BLaER1 (cell line): ENCODE measurements at regions not wholly inside any gene's neighbourhood (a gene's known extent, or its start where the extent isn't known, plus 50 kb on each side); places are given as distances from the start of the nearest gene placed in this dataset.

ENCODE experiments used
- H3K27ac ChIP-seq: shearing (Covaris generic); formaldehyde crosslinking; 2 replicates; pipeline ENCODE4 v1.8.1; 2022
- H3K27me3 ChIP-seq: shearing (Covaris generic); formaldehyde crosslinking; 2 replicates; pipeline ENCODE4 v1.8.1; 2022
- H3K36me3 ChIP-seq: shearing (Covaris generic); formaldehyde crosslinking; 2 replicates; pipeline ENCODE4 v1.8.1; 2022
- H3K4me1 ChIP-seq: shearing (Covaris generic); formaldehyde crosslinking; 2 replicates; pipeline ENCODE4 v1.8.1; 2022
- H3K4me2 ChIP-seq: shearing (Covaris generic); formaldehyde crosslinking; 2 replicates; pipeline ENCODE4 v1.8.1; 2022
- H3K4me3 ChIP-seq: shearing (Covaris generic); formaldehyde crosslinking; 2 replicates; pipeline ENCODE4 v1.8.1; 2022
- H3K9ac ChIP-seq: shearing (Covaris generic); formaldehyde crosslinking; 2 replicates; pipeline ENCODE4 v1.8.1; 2022
- H3K9me3 ChIP-seq: shearing (Covaris generic); formaldehyde crosslinking; 2 replicates; pipeline ENCODE4 v1.8.1; 2022
- H4K20me1 ChIP-seq: shearing (Covaris generic); formaldehyde crosslinking; 2 replicates; pipeline ENCODE4 v1.8.1; 2022
- Cebpa-rat ChIP-seq: shearing (Covaris generic); IDR thresholded peaks from 2 replicates; pipeline ENCODE4 v1.8.1; 2022

DNA sequence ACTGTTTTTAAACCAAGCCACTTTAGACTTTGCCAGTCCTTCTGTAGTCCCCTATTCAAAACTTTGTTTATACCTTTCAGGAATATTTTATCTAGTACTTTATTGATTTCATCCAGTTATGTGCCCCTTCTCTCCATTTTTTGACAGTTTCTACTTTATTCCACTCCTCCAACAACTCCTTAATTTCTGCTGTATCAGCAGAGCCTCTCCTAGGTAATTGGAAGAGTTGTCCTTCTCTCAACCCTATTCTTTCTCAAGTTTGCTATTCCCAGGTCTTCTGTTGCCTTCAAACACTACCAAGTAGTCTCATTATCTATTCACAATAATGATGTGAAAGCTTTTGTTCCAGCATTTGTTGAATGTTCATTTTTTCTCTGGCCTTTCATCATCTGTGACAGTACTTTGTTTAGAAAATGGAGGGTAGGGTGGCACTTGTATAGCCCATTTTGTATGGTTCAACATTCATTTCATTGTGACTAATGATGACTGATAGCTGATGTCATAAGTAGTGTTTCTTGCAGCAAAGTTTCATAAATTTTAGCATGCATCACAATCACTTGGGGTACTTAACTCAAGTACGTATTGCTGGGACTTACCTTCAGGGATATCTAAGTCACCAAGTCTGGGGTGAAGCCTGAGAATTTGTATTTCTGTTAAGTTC is 204.4 kb upstream of the DMRT1 start:
- Histone ChIP-seq H3K36me3 (0 out of 2 replicates have a peak, but pooled peaks cover 5% of the 10 kb centered on the region), H3K9me3 (peaks cover 29% of the 10 kb centered on the region), H3K27me3 (no peaks in the 10 kb centered on the region), H4K20me1 (no peaks in the 10 kb centered on the region), H3K4me1 (peaks cover 4% of the 10 kb centered on the region), H3K4me3 (no peak overlapping the region), H3K9ac (no peak overlapping the region), H3K4me2 (no peak overlapping the region), H3K27ac (no peak overlapping the region)
- TF ChIP-seq Cebpa-rat: no peak

DNA sequence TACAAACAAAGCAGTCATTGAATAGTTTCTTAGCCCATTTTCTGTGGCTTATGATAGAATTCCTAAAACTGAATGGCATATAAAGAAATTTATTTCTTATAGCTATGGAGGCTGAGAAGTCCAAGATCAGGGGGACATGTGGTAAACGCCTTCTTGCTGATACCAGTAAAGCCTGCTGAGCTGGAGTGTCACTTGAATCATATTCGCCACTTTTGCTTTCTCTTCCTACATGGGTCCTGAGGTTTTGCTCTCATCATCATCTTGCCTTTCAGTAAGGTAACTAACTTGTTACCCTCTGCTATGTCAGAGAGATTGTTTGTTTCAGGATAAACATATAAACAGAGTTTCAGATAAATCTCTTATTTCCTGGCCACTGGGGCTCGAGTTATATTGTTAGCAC is 203.3 kb upstream of the DMRT1 start:
- no peaks in the 10 kb centered on the region for H3K27me3 ChIP-seq
- H3K9ac ChIP-seq: no peak overlapping the region
- no peak overlapping the region for H3K4me2 ChIP-seq
- TF ChIP-seq Cebpa-rat: no peak
- H3K4me3 ChIP-seq: no peak overlapping the region
- 0 out of 2 replicates have a peak, but pooled peaks cover 5% of the 10 kb centered on the region for H3K36me3 ChIP-seq
- 0 out of 2 replicates have a peak, but pooled peaks cover 5% of the 10 kb centered on the region for H3K4me1 ChIP-seq
- H3K27ac ChIP-seq: no peak overlapping the region
- no peaks in the 10 kb centered on the region for H4K20me1 ChIP-seq
- peaks cover 22% of the 10 kb centered on the region for H3K9me3 ChIP-seq

DNA sequence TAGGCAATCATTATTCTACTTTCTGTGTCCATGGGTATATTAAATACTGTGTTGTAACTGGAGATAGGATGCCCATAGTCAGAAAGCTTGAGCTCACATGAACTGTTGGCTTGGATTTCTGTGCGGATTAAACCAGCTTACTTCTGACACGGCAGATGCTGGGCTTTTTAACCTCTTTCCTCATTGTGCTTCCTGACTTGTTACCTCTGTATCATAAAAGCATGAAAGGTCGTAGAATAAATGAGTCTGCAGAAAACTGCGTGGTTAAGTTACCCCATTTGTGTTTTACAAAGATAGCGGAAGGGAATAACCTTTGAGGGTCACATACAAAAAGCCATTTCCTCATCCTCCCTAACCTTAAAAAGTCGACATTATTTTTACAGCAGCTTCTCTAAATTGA is 199.5 kb upstream of the DMRT1 start:
- no peak overlapping the region for H3K4me3 ChIP-seq
- no peaks in the 10 kb centered on the region for H4K20me1 ChIP-seq
- no peaks in the 10 kb centered on the region for H3K27me3 ChIP-seq
- no peak overlapping the region for H3K4me2 ChIP-seq
- no peak overlapping the region for H3K27ac ChIP-seq
- no peaks in the 10 kb centered on the region for H3K36me3 ChIP-seq
- no peaks in the 10 kb centered on the region for H3K9me3 ChIP-seq
- H3K4me1 ChIP-seq: peaks cover 15% of the 10 kb centered on the region; the same call in 1 of the 2 replicates
- H3K9ac ChIP-seq: no peak overlapping the region
- TF ChIP-seq Cebpa-rat: no peak

DNA sequence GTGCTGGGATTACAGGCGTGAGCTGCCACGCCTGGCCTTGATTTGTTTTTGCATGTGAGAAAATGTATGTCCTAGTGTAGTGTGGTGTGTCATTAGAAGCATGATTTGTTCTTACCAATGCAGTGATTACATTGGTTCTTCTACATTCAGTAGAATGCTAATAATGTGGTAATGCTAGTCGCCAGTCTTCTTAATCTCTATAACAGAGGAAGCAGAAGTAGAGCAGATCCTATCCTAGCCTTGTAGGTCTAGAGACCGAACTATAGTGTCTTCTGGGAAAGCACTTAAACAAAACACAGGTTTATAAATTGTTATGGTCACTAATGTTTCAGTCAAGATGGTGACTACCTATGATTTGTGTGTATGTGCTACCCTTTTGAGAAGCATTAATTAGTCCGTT is 197.5 kb upstream of the DMRT1 start:
- Histone ChIP-seq H3K4me3 (no peak overlapping the region), H3K9ac (no peak overlapping the region), H3K4me2 (no peak overlapping the region), H3K36me3 (no peaks in the 10 kb centered on the region), H3K27ac (no peak overlapping the region), H4K20me1 (no peaks in the 10 kb centered on the region), H3K4me1 (peaks cover 29% of the 10 kb centered on the region), H3K27me3 (no peaks in the 10 kb centered on the region), H3K9me3 (no peaks in the 10 kb centered on the region)
- no peak for TF ChIP-seq Cebpa-rat

DNA sequence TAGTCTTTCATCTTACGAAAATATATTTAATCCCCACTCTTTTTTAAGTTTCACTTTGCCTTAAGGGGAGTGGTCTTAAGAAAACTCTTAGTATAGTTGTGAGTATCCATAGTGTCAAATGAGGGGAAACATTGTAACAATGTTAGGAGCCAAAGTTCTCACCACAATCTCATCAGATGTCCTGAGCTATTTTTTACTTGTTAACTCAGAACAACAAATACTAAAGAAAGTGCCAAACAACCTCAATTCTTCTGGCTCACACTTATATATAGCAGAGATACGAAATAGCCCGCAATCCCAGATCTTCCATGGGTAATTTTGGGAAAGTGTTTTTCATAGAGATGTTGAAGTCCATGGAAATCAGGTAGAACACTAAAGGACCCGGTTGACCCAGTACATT is 194.0 kb upstream of the DMRT1 start:
- H3K27ac ChIP-seq: no peak overlapping the region
- no peak for TF ChIP-seq Cebpa-rat
- H3K36me3 ChIP-seq: no peaks in the 10 kb centered on the region
- no peaks in the 10 kb centered on the region for H4K20me1 ChIP-seq
- H3K27me3 ChIP-seq: no peaks in the 10 kb centered on the region
- H3K9me3 ChIP-seq: no peaks in the 10 kb centered on the region
- no peak overlapping the region for H3K4me3 ChIP-seq
- H3K9ac ChIP-seq: no peak overlapping the region
- H3K4me2 ChIP-seq: no peak overlapping the region
- H3K4me1 ChIP-seq: peaks cover 55% of the 10 kb centered on the region

DNA sequence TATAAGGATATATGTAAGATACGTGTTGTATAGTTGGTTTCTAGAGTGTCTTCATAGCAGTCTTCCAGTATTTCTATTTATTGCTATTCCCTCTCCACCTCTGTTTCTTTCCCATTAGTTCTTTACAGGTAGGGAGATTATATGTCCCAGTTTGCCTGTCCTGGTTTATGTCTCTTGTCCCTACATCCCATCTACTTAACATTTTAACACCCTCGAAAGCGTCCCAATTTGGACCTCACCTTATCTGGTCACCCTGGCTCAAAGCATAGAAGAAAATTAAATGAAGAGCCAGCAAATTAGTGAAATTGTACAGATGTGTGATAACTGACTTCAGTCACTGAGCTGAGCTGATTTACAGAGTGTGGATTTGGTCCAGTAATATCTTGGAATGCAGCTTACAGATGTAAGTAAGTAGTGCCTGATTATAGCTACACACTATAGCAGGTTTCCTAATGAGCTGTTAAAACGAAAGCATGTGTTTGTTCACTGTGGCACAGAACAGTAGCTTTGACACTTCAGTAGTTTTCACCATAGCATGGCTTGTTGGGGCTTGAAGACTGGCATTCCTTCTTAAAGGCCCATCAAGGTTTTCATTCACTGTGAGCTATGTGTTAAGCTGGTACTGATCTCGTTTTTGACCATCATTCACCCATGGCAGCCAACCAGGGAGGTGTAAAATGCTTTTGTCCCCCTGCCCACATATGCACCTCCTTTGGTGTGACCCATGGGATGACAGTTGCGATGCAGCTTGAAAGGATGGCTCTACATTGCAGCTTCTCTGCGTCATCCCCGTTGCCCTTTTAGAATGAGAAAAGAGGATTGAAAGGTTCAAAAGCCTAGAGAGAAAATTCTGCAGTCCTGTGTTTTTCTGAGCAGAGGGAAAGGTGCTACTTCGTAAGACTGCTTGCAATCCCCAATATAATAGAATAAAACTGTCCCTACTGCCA is 192.1 kb upstream of the DMRT1 start:
- Histone ChIP-seq H3K9ac (no peak overlapping the region), H3K4me3 (no peak overlapping the region), H3K4me1 (peaks cover 65% of the 10 kb centered on the region), H3K36me3 (no peaks in the 10 kb centered on the region), H3K27ac (peak overlapping the region; percentile 56), H3K4me2 (peak overlapping the region; percentile 76), H3K27me3 (no peaks in the 10 kb centered on the region), H3K9me3 (no peaks in the 10 kb centered on the region), H4K20me1 (no peaks in the 10 kb centered on the region)
- TF ChIP-seq Cebpa-rat: no peak

DNA sequence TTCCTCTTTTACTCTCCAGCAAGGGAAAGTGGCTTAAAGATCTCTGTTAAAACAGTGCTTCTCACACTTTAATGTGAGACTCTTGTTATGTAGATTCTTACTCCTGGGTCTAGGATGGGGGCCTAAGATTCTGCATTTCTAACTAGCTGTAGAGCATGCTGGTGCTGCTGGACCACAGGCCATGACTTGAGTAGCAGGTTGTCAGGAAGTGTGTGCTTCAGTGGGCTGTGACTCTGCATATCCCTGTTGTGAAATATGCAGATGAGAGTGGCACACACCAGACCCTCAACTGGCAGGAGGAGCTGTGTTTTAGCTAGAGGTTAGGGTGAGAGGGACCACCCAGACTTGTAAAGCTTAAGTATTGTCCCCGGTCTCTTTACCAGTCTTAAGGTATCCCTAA is 191.1 kb upstream of the DMRT1 start:
- Histone ChIP-seq H3K9me3 (no peaks in the 10 kb centered on the region), H3K4me1 (peaks cover 73% of the 10 kb centered on the region), H4K20me1 (no peaks in the 10 kb centered on the region), H3K4me2 (peak overlapping the region; percentile 76), H3K27ac (peak overlapping the region; percentile 56), H3K27me3 (no peaks in the 10 kb centered on the region), H3K9ac (peak overlapping the region; percentile 37), H3K36me3 (no peaks in the 10 kb centered on the region), H3K4me3 (peak overlapping the region; percentile 6; the same call in 1 of the 2 replicates)
- peak; percentile 91 for TF ChIP-seq Cebpa-rat

DNA sequence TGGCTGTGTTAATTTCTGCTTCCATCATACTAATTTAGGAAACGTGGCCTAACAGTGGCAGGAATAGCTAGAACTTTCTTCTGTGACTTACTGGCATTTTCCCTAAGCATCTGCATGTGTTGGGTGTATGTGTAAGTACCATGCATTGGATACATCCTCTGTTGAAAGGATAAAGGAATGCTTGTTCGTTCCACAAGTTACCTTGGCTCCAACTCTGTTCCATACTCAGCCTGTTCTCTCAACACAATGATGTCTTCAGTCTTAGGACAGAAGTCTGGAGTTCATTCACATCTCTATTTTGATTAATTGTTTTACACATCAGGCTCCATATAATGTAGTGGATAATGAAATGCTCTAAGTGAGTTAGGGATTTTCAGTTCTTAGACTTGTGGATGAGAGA is 190.1 kb upstream of the DMRT1 start:
- 0 out of 2 replicates have a peak overlapping the region, but pooled peaks have one; percentile 56 for H3K27ac ChIP-seq
- H3K9me3 ChIP-seq: no peaks in the 10 kb centered on the region
- peaks cover 73% of the 10 kb centered on the region for H3K4me1 ChIP-seq
- H3K9ac ChIP-seq: no peak overlapping the region
- H3K27me3 ChIP-seq: no peaks in the 10 kb centered on the region
- TF ChIP-seq Cebpa-rat: no peak
- no peak overlapping the region for H3K4me3 ChIP-seq
- no peaks in the 10 kb centered on the region for H3K36me3 ChIP-seq
- H4K20me1 ChIP-seq: no peaks in the 10 kb centered on the region
- peak overlapping the region; percentile 76 for H3K4me2 ChIP-seq

DNA sequence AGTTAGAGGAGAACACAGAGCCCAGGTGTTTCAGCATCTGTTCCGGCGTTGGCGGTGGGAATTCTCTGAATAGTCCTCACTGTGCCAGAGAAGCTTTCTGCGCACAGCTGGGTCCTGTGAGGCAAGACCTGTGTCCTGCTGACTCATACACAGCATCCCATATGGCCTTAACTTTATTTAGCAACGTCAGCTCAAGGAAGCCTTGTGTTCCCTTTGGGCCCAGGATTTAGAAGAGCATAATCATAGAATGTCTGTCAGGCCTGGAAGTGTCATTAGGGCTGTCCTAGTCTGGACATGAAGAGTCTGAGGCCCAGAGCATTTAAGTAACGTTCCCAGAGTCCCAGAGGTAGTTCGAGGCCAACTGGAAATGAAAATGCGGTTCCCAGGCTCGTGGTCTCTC is 188.6 kb upstream of the DMRT1 start:
- peaks cover 61% of the 10 kb centered on the region for H3K4me1 ChIP-seq
- H3K9ac ChIP-seq: no peak overlapping the region
- no peaks in the 10 kb centered on the region for H3K27me3 ChIP-seq
- no peak overlapping the region for H3K27ac ChIP-seq
- H3K36me3 ChIP-seq: no peaks in the 10 kb centered on the region
- H3K4me3 ChIP-seq: no peak overlapping the region
- H4K20me1 ChIP-seq: no peaks in the 10 kb centered on the region
- no peak for TF ChIP-seq Cebpa-rat
- H3K4me2 ChIP-seq: peak overlapping the region; percentile 40
- no peaks in the 10 kb centered on the region for H3K9me3 ChIP-seq

DNA sequence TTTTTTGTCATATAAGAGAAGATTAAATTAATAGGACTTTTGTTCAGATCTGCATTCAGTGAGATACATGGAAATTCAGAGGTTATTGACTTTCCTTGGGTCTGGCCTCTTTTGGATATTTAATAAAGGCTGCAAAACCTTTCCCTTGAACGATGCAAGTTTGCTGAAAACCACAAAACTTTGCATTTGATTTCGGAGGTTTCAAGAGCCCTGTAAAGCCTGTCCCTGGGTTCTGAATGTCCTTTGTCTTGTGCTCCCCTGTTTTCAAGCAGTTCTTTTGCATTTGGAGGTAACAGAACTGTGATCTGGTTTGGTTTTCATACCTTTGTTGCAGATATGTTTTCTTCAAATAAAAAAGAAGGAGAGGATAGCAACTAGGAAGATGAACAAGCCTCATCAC is 188.1 kb upstream of the DMRT1 start:
- Histone ChIP-seq H3K4me1 (peaks cover 58% of the 10 kb centered on the region), H3K9me3 (no peaks in the 10 kb centered on the region), H3K4me3 (no peak overlapping the region), H3K4me2 (peak overlapping the region; percentile 40), H4K20me1 (no peaks in the 10 kb centered on the region), H3K27ac (no peak overlapping the region), H3K27me3 (no peaks in the 10 kb centered on the region), H3K9ac (no peak overlapping the region), H3K36me3 (no peaks in the 10 kb centered on the region)
- no peak for TF ChIP-seq Cebpa-rat
